ENCODE measurements at regions not wholly inside any gene's neighbourhood (a gene's known extent, or its start where the extent isn't known, plus 50 kb on each side); places are given as distances from the start of the nearest gene placed in this dataset.

DNA sequence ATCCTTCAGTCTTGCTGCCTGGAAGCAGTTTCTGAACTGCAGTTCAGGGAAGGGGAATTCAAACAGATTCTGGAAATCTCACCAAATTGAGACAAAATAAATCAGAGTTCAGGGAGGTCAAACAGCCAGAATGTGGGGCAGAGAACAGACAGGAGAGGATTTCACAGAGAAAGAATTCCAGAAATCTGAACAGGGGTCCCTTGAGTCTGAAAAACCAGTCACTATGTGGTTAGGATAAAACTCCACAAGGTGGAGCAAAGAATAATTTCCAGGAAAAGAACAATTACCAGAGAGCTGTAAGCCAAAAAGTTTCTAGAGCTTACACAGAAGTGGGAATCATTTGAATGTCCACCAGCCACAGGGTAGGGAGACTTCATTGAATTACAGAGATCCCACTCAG, 84.7 kb downstream of the URB2 start:
- H3K27ac ChIP-seq: no peak overlapping the region
- no peak overlapping the region for H3K4me2 ChIP-seq (ENCODE audit: low read length)
- no peaks in the 10 kb centered on the region for H3K79me2 ChIP-seq
- H3K27me3 ChIP-seq (ENCODE audit: control insufficient read depth, insufficient read depth, low read length): no peaks in the 10 kb centered on the region
- H3K9ac ChIP-seq: no peak overlapping the region
- TF ChIP-seq, protein P1, sequence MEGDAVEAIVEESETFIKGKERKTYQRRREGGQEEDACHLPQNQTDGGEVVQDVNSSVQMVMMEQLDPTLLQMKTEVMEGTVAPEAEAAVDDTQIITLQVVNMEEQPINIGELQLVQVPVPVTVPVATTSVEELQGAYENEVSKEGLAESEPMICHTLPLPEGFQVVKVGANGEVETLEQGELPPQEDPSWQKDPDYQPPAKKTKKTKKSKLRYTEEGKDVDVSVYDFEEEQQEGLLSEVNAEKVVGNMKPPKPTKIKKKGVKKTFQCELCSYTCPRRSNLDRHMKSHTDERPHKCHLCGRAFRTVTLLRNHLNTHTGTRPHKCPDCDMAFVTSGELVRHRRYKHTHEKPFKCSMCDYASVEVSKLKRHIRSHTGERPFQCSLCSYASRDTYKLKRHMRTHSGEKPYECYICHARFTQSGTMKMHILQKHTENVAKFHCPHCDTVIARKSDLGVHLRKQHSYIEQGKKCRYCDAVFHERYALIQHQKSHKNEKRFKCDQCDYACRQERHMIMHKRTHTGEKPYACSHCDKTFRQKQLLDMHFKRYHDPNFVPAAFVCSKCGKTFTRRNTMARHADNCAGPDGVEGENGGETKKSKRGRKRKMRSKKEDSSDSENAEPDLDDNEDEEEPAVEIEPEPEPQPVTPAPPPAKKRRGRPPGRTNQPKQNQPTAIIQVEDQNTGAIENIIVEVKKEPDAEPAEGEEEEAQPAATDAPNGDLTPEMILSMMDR (IDR thresholded peaks at IDR 0.05): no peak
- no peaks in the 10 kb centered on the region for H3K36me3 ChIP-seq (ENCODE audit: control insufficient read depth, insufficient read depth, low read length)
- H3K4me1 ChIP-seq: no peaks in the 10 kb centered on the region
- no peaks in the 10 kb centered on the region for H3K9me3 ChIP-seq (ENCODE audit: control insufficient read depth, low read length)
- H3K4me3 ChIP-seq (ENCODE audit: low read depth, low read length): no peak overlapping the region
- H2AFZ ChIP-seq: no peak overlapping the region

DNA sequence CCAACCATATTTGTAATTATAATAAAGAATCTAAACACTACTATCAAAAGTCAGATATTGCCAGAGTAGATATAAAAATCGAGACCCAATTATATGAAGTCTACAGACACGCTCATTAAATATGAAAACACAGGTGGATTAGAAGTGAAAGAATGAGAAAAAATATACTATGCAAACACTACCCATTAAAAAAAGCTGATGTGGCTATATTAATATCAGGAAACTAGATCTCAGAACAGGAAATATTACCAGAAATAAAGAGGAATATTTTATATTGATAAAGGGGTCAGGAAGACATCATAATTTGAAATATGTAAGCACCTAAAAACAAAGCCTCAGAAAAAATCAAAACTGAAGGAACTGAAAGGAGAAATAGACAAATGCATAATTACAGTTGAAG, 88.3 kb downstream of the URB2 start:
- Histone ChIP-seq H3K36me3 (ENCODE audit: control insufficient read depth, insufficient read depth, low read length) (no peaks in the 10 kb centered on the region), H3K27ac (no peak overlapping the region), H2AFZ (no peak overlapping the region), H3K27me3 (ENCODE audit: control insufficient read depth, insufficient read depth, low read length) (no peaks in the 10 kb centered on the region), H3K4me1 (no peaks in the 10 kb centered on the region), H3K4me3 (ENCODE audit: low read depth, low read length) (no peak overlapping the region), H3K79me2 (no peaks in the 10 kb centered on the region), H3K9ac (no peak overlapping the region), H3K9me3 (ENCODE audit: control insufficient read depth, low read length) (no peaks in the 10 kb centered on the region), H3K4me2 (ENCODE audit: low read length) (no peak overlapping the region)
- TF ChIP-seq, protein P1 (IDR thresholded peaks at IDR 0.05): no peak

DNA sequence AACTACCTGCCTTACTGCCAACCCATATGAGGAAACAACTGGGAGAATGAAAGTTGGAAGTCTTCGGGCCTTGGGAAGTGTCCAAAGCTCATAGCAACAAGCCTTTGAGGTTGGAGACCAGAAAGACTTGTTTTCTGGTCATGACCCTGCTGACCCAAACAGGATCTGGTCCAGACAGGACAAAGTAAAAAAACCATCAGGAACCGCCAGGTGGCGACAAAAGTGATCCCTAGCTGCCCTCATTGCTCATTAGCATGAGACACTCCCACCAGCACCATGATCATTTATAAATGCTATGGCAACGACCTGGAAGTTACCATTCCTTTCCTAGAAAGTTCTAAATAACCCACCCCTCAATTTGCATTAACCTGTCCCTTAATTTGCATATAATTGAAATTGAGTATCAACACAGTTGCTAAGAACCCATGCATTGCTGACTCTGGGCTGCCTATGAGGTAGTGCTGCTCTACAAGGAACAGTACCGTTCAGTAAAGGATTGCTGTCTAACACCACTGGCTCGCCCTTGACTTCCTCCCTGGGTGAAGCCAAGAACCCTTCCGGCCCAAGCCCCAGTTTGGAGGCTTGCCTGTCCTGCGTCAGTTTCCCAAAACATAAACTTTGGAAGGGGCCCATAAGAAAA, 89.0 kb downstream of the URB2 start:
- Histone ChIP-seq H3K4me1 (no peaks in the 10 kb centered on the region), H3K9ac (no peak overlapping the region)
- TF ChIP-seq, protein P1 (IDR thresholded peaks at IDR 0.05): no peak

DNA sequence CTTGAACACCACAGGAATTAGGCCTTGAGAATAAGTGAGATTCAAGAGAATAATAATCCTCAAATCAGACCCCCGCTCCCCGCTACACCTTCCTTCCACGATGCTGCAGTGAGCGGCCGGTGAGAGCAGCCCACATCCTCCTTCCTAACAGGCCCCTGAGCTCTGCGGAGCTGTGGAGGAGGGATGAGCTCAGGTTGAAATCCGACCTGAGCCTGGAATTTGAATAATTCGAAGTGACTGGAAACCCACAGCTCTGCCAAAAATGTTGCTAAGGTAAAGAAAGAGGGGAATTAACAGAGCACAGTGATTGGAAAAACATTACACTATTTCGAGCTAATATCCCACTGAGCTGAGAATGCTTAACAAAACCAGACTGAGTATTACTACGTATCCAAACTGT, 90.0 kb downstream of the URB2 start:
- no peak overlapping the region for H3K27ac ChIP-seq
- no peaks in the 10 kb centered on the region for H3K36me3 ChIP-seq (ENCODE audit: control insufficient read depth, insufficient read depth, low read length)
- no peak overlapping the region for H3K4me3 ChIP-seq (ENCODE audit: low read depth, low read length)
- H3K79me2 ChIP-seq: no peaks in the 10 kb centered on the region
- peak overlapping the region; percentile 28 for H2AFZ ChIP-seq
- no peak overlapping the region for H3K4me2 ChIP-seq (ENCODE audit: low read length)
- no peaks in the 10 kb centered on the region for H3K4me1 ChIP-seq
- H3K27me3 ChIP-seq (ENCODE audit: control insufficient read depth, insufficient read depth, low read length): no peaks in the 10 kb centered on the region
- H3K9ac ChIP-seq: no peak overlapping the region
- H3K9me3 ChIP-seq (ENCODE audit: control insufficient read depth, low read length): no peaks in the 10 kb centered on the region
- TF ChIP-seq, protein P1 (IDR thresholded peaks at IDR 0.05): no peak

More for the DNA sequence above, 89.0 kb downstream of the URB2 start:
- Histone ChIP-seq H2AFZ (no peak overlapping the region), H3K27me3 (ENCODE audit: control insufficient read depth, insufficient read depth, low read length) (no peaks in the 10 kb centered on the region), H3K27ac (no peak overlapping the region), H3K4me2 (ENCODE audit: low read length) (no peak overlapping the region), H3K36me3 (ENCODE audit: control insufficient read depth, insufficient read depth, low read length) (no peaks in the 10 kb centered on the region), H3K9me3 (ENCODE audit: control insufficient read depth, low read length) (no peaks in the 10 kb centered on the region), H3K79me2 (no peaks in the 10 kb centered on the region), H3K4me3 (ENCODE audit: low read depth, low read length) (no peak overlapping the region)

DNA sequence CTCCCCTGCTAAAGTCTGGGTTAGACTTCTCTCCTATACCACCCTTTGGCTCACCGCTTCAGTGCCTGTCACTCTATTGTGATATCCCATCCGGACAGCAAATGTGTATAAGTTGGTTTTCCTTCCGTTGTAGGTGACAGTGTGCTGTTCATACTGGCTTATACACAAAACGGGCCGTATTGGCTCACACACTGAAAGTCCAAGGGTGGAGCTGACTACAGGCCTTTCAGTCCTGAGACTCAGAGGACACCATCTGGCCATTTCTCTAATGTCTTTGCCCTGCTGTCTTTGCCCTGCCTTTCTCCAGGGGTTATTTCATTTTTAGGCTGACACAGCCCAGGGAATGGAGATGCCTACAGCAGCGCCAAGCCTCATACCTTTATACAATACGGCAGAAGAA, 90.7 kb downstream of the URB2 start:
- Histone ChIP-seq H2AFZ (no peak overlapping the region), H3K4me2 (ENCODE audit: low read length) (no peak overlapping the region), H3K27ac (no peak overlapping the region), H3K79me2 (no peaks in the 10 kb centered on the region), H3K4me1 (no peaks in the 10 kb centered on the region), H3K4me3 (ENCODE audit: low read depth, low read length) (no peak overlapping the region), H3K36me3 (ENCODE audit: control insufficient read depth, insufficient read depth, low read length) (no peaks in the 10 kb centered on the region), H3K9ac (no peak overlapping the region), H3K9me3 (ENCODE audit: control insufficient read depth, low read length) (no peaks in the 10 kb centered on the region), H3K27me3 (ENCODE audit: control insufficient read depth, insufficient read depth, low read length) (no peaks in the 10 kb centered on the region)
- TF ChIP-seq, protein P1 (IDR thresholded peaks at IDR 0.05): no peak

Measured in parathyroid adenoma (tissue), 2 donors.